Chondrocyte (in vitro differentiated cells): ENCODE measurements at regions not wholly inside any gene's neighbourhood (a gene's known extent, or its start where the extent isn't known, plus 50 kb on each side); places are given as distances from the start of the nearest gene placed in this dataset.

ENCODE experiments used
- DNase-seq: peaks from one replicate; pipeline ENCODE4 v3.0.0; 2021; ENCODE audit warnings: mixed read lengths, low spot score
- H3K27ac Mint-ChIP-seq: one replicate; pipeline ENCODE4 v1.8.0; 2021; ENCODE audit warnings: mild to moderate bottlenecking, moderate library complexity, mixed read lengths; ENCODE audit not compliant: unreplicated experiment
- H3K27me3 Mint-ChIP-seq: 2 replicates; pipeline ENCODE4 v1.8.0; 2021; ENCODE audit warnings: low read depth, mixed read lengths
- H3K36me3 Mint-ChIP-seq: 2 replicates; pipeline ENCODE4 v1.8.0; 2021; ENCODE audit warnings: low read depth, mixed read lengths
- H3K4me1 Mint-ChIP-seq: 2 replicates; pipeline ENCODE4 v1.8.0; 2021; ENCODE audit warnings: low read depth, mild to moderate bottlenecking, mixed read lengths
- H3K4me3 Mint-ChIP-seq: one replicate; pipeline ENCODE4 v1.8.0; 2021; ENCODE audit warnings: mild to moderate bottlenecking, moderate library complexity, mixed read lengths; ENCODE audit not compliant: unreplicated experiment
- H3K9me3 Mint-ChIP-seq: 2 replicates; pipeline ENCODE4 v1.8.0; 2021; ENCODE audit warnings: low read depth, mixed read lengths
- TF ChIP-seq, protein P1 (sequence below): fragments of 200-600 bp; sonication (generic); IDR thresholded peaks from 2 replicates; pipeline ENCODE4 v1.5.0; 2021; ENCODE audit warnings: antibody characterized with exemption, mild to moderate bottlenecking, moderate library complexity

GRCh38 chr10:128779416-128779815, 653.2 kb upstream of the MKI67 start:
- TF ChIP-seq, protein P1, sequence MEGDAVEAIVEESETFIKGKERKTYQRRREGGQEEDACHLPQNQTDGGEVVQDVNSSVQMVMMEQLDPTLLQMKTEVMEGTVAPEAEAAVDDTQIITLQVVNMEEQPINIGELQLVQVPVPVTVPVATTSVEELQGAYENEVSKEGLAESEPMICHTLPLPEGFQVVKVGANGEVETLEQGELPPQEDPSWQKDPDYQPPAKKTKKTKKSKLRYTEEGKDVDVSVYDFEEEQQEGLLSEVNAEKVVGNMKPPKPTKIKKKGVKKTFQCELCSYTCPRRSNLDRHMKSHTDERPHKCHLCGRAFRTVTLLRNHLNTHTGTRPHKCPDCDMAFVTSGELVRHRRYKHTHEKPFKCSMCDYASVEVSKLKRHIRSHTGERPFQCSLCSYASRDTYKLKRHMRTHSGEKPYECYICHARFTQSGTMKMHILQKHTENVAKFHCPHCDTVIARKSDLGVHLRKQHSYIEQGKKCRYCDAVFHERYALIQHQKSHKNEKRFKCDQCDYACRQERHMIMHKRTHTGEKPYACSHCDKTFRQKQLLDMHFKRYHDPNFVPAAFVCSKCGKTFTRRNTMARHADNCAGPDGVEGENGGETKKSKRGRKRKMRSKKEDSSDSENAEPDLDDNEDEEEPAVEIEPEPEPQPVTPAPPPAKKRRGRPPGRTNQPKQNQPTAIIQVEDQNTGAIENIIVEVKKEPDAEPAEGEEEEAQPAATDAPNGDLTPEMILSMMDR = no peak
- Mint-ChIP-seq H3K36me3 (no peaks in the 10 kb centered on the region), H3K27ac (no peak overlapping the region), H3K4me1 (no peaks in the 10 kb centered on the region), H3K9me3 (peaks cover 9% of the 10 kb centered on the region), H3K27me3 (no peaks in the 10 kb centered on the region), H3K4me3 (no peak overlapping the region)
- no peak for DNase-seq

DNA sequence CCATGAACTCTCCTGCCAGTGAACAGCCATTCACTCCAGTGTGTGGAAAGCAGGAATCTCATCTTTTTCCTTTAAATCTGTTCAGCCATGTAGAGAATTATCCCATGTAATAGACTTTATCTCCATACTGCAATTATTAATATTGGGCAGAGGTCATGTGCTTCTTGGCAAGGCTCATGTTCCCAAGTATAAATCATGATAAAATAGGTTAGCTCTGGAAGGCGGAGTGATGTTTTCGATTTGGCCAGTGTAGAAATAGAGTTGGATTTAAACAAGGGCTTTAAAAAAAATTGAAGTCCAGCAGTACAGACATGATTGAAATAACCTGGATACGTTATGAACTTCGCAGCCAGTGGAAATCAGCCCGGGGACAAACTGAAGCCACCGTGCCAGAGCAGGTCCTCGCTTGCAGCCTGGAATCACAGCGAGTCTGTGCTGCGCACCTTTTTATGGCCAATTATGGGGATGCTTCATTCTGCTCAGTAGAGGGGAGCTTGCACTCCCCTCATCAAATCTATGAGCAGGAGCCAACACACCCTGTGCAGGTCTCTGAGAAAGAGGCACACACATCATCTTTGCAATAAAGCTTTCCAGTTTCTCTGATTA, 654.0 kb upstream of the MKI67 start:
- Mint-ChIP-seq H3K4me3 (no peak overlapping the region), H3K27ac (no peak overlapping the region), H3K27me3 (no peaks in the 10 kb centered on the region), H3K36me3 (no peaks in the 10 kb centered on the region), H3K9me3 (peaks cover 12% of the 10 kb centered on the region), H3K4me1 (no peaks in the 10 kb centered on the region)
- no peak for DNase-seq
- TF ChIP-seq, protein P1 = no peak

DNA sequence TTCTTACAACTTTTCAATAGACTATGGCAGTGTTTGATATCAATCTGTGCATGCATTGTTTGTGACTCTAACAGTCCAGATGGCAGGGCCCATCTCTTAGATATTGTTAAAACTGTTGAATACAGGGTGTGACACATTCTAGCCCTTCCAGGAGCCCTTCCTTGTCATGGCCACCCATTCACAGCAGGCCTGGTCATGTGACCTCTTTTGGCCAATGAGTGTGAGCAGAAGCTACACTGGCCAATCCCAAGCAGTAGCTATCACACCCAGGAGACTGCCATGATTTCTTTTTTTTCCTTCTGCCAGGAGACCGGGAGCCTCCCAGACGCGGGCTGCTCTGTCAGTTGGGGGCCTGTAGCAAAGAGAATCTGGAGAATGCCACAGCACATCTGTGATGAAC, 655.4 kb upstream of the MKI67 start:
- TF ChIP-seq, protein P1 = no peak
- Mint-ChIP-seq H3K27ac (no peak overlapping the region), H3K4me1 (no peaks in the 10 kb centered on the region), H3K4me3 (no peak overlapping the region), H3K27me3 (no peaks in the 10 kb centered on the region), H3K36me3 (no peaks in the 10 kb centered on the region), H3K9me3 (peaks cover 13% of the 10 kb centered on the region)
- DNase-seq = no peak

DNA sequence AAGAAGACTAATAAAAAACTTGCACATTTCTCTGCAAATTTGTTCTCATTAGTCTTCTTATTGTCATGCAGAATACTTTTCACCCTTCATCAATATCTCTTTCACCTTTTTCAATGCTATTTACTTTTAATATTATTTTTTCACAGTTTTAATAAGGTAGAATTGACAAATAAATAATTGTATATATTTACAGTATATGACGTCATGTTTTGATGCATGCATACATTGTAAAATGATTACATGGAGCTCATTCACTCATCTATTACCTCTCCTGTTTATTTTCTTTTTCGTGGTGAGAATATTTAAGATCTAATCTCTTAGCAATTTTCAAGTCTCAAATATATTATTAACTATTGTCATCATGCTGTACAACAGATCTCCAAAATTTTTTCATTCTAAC, 658.2 kb upstream of the MKI67 start:
- Mint-ChIP-seq H3K27me3 (no peaks in the 10 kb centered on the region), H3K27ac (no peak overlapping the region), H3K9me3 (peaks cover 13% of the 10 kb centered on the region), H3K36me3 (no peaks in the 10 kb centered on the region), H3K4me3 (no peak overlapping the region), H3K4me1 (no peaks in the 10 kb centered on the region)
- TF ChIP-seq, protein P1 = no peak
- no peak for DNase-seq

DNA sequence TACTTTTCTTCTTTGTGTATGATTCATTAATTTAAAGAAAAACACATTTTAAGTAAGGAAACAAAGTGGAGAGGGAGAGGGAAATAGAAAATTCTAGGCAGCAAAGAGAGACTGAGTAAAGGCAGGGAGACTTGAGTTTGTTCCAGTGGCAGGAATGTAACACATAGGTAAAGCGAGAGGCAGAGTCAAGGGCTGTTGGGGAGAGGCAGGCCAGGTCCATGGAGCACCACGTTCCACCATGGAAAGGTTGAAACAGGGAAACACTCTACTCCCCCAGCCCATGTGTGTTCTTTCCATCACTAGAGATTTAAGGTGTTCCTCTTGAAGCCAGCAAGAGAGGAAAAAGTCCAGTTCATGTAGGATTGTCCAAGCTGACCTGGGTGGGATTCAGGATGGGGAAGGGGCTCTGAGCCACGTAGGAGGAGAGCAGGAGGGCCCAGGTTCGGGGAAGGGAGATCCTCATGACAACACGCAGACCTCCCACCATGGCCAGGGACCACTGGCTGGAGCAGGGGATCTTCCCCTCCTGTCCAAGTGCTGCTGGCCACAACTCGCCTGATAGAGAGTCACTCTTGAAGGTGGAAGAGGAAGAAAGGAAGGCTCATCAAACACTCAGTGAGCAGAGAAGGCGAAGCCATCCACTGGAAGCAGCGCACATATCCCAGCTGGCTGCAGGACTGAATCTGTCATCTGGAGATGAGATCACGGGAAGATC, 666.4 kb upstream of the MKI67 start:
- H3K27ac Mint-ChIP-seq = no peak overlapping the region
- TF ChIP-seq, protein P1 = no peak
- H3K27me3 Mint-ChIP-seq = no peaks in the 10 kb centered on the region
- no peaks in the 10 kb centered on the region for H3K4me1 Mint-ChIP-seq
- no peak overlapping the region for H3K4me3 Mint-ChIP-seq
- DNase-seq = no peak
- no peaks in the 10 kb centered on the region for H3K36me3 Mint-ChIP-seq
- H3K9me3 Mint-ChIP-seq = no peaks in the 10 kb centered on the region
